T-helper 17 cell (primary cell): ENCODE measurements at regions not wholly inside any gene's neighbourhood (a gene's known extent, or its start where the extent isn't known, plus 50 kb on each side); places are given as distances from the start of the nearest gene placed in this dataset.

Experiments
- ATAC-seq: fragments of 150-1000 bp; cut with Tn5 transposase; 2 replicates; pipeline ENCODE4 v1.10.0; 2021; ENCODE audit warnings: mild to moderate bottlenecking, moderate library complexity
- DNase-seq, 3 donors: peaks; one replicate each; pipeline versions ENCODE4 v3.0.0 to v3.0.0-alpha.2; 2020 to 2021
- H3K9me3 ChIP-seq: one replicate; pipeline ENCODE4 v1.7.0; 2013; ENCODE audit warnings: low read length, mild to moderate bottlenecking; ENCODE audit not compliant: control insufficient read depth, poor library complexity, severe bottlenecking
- H3K27ac Mint-ChIP-seq: one replicate; pipeline ENCODE4 v1.8.0; 2022; ENCODE audit warnings: mild to moderate bottlenecking, moderate library complexity, mixed read lengths
- H3K27me3 Mint-ChIP-seq: one replicate; pipeline ENCODE4 v1.8.0; 2022; ENCODE audit warnings: mixed read lengths
- H3K36me3 Mint-ChIP-seq: one replicate; pipeline ENCODE4 v1.8.0; 2022; ENCODE audit warnings: low read depth, mixed read lengths
- H3K4me1 Mint-ChIP-seq: one replicate; pipeline ENCODE4 v1.8.0; 2022; ENCODE audit warnings: mild to moderate bottlenecking, mixed read lengths
- H3K4me3 Mint-ChIP-seq: one replicate; pipeline ENCODE4 v1.8.0; 2022; ENCODE audit warnings: mild to moderate bottlenecking, moderate library complexity, mixed read lengths

GRCh38 chr9:113775749-113776148, 100.4 kb upstream of the ZNF618 start:
- H3K36me3 Mint-ChIP-seq, result no peaks in the 10 kb centered on the region
- DNase-seq (no peak), ATAC-seq (no peak)
- H3K27me3 Mint-ChIP-seq, result peaks cover 15% of the 10 kb centered on the region
- H3K4me3 Mint-ChIP-seq, result no peak overlapping the region
- no peaks in the 10 kb centered on the region for H3K4me1 Mint-ChIP-seq
- no peaks in the 10 kb centered on the region for H3K9me3 ChIP-seq
- no peak overlapping the region for H3K27ac Mint-ChIP-seq

GRCh38 chr9:113776194-113776593, 99.9 kb upstream of the ZNF618 start:
- Mint-ChIP-seq H3K4me3 (no peak overlapping the region), H3K27me3 (peaks cover 16% of the 10 kb centered on the region), H3K36me3 (no peaks in the 10 kb centered on the region), H3K4me1 (no peaks in the 10 kb centered on the region), H3K27ac (no peak overlapping the region)
- no peaks in the 10 kb centered on the region for H3K9me3 ChIP-seq
- DNase-seq (no peak), ATAC-seq (no peak)

DNA sequence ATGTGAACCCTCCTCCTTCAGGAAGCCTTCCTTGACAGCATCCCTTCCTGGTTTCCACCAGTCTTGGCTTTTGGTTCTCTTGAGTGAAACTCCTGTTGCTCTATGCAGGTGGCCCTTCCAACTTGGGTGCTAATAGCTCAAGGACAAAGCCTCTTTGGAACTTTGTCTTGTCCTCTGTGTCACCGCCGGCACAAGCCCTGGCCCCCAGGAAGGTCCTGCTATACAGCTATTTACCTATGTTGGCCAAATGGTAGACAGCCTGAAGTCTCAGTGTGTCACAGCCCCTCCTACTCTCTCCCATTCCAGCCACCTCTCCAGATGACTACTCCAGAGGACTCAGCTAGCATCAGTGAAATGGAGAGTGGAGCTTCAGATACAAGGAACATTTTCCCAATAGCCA, 94.7 kb upstream of the ZNF618 start:
- H3K4me1 Mint-ChIP-seq, result no peaks in the 10 kb centered on the region
- H3K36me3 Mint-ChIP-seq, result peaks cover 3% of the 10 kb centered on the region
- DNase-seq (no peak), ATAC-seq (no peak)
- H3K27me3 Mint-ChIP-seq, result peaks cover 13% of the 10 kb centered on the region
- no peak overlapping the region for H3K4me3 Mint-ChIP-seq
- H3K27ac Mint-ChIP-seq, result no peak overlapping the region
- H3K9me3 ChIP-seq, result no peaks in the 10 kb centered on the region

- H3K9me3 ChIP-seq, result no peaks in the 10 kb centered on the region
- no peak overlapping the region for H3K4me3 Mint-ChIP-seq
- H3K4me1 Mint-ChIP-seq, result no peaks in the 10 kb centered on the region
- no peak overlapping the region for H3K27ac Mint-ChIP-seq
- DNase-seq (no peak), ATAC-seq (no peak)
- peaks cover 10% of the 10 kb centered on the region for H3K27me3 Mint-ChIP-seq
- peaks cover 3% of the 10 kb centered on the region for H3K36me3 Mint-ChIP-seq
These were observed 94.2 kb upstream of the ZNF618 start for GRCh38 chr9:113781896-113782295.

DNA sequence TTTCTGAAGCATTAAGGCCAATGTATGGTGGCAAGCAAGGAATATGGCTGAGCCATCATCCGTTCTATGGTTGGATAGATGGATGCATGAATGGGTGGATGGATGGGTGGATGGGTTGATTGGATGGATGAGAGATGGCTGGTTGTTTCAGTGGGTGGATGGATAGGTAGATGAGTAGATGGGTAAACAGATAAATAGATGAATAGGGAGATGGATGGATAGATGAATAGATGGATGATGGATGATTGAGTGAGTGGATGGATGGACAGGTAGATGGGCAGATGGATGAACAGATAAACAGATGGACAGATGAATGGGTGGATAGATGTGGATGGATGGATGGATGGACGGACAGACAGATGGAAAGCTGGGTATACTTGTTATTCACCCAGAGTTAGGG, 92.6 kb upstream of the ZNF618 start:
- Mint-ChIP-seq H3K4me3 (no peak overlapping the region), H3K27ac (no peak overlapping the region), H3K4me1 (no peaks in the 10 kb centered on the region), H3K27me3 (peaks cover 9% of the 10 kb centered on the region), H3K36me3 (peaks cover 3% of the 10 kb centered on the region)
- ATAC-seq, result no peak
- DNase-seq, result no peak
- H3K9me3 ChIP-seq, result no peaks in the 10 kb centered on the region

DNA sequence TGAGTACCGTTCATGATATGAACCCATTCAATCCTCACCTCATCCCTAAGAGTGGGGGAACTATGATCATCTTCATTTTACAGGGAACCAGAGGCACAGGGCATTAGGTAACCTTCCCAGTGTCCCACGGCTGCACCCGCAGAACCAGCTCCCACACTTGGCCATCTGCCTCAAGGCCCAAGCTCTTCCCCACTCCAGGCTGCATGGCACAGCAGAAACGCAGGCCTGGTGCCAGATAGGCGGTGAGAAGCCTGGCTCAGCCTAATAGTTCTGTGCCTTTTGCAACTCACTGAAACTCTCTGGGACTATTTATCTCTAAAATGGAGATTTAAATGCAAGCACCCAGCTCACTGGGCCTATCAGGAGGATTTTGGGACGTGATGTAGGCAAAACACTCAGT, 90.8 kb upstream of the ZNF618 start:
- DNase-seq, result no peak
- no peak overlapping the region for H3K27ac Mint-ChIP-seq
- no peak for ATAC-seq
- H3K36me3 Mint-ChIP-seq, result peaks cover 3% of the 10 kb centered on the region
- H3K27me3 Mint-ChIP-seq, result peaks cover 20% of the 10 kb centered on the region
- H3K9me3 ChIP-seq, result no peaks in the 10 kb centered on the region
- H3K4me3 Mint-ChIP-seq, result no peak overlapping the region
- H3K4me1 Mint-ChIP-seq, result no peaks in the 10 kb centered on the region

DNA sequence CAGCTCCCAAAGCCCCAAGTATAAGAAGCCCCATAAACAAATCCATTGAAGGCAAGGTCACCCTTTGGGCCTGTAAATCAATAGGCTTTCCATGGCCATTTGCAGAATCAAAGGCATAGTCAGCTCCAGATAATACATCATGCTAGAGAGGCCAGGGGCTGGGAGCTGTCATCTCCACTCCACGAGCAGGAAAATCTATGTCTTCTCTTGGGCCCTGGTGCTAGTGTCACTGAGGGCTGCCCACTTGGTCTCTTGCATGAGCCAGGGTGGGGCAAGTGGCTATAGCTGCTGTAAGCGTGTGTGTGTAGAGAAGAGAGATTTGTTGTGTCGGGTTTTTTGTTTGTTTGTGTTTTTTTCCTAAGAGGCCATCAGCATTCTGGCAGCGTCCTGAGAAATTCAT, 90.0 kb upstream of the ZNF618 start:
- peaks cover 3% of the 10 kb centered on the region for H3K36me3 Mint-ChIP-seq
- H3K4me1 Mint-ChIP-seq, result no peaks in the 10 kb centered on the region
- no peak overlapping the region for H3K27ac Mint-ChIP-seq
- peak overlapping the region; percentile 28 for H3K4me3 Mint-ChIP-seq
- no peaks in the 10 kb centered on the region for H3K9me3 ChIP-seq
- DNase-seq (no peak), ATAC-seq (no peak)
- peaks cover 23% of the 10 kb centered on the region for H3K27me3 Mint-ChIP-seq

DNA sequence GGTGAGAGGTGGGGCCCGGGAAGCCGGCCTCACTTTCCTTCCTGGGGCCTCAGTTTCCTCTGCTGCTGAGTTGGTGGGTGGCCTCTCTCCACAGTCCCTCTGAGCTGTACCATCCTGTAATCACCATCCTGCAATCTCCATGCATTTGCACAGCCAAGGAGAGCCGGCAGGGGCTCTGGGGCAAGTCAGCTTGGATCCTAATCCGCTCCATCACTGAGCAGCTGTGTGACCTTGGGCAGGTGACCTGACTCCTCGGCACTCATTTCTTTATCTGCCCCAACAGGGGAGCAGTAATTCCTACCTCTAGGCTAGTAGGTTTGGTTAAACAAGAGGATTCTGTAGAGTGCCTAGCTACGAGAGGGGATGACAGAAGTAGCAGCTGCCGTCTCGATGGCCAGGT, 88.2 kb upstream of the ZNF618 start:
- ATAC-seq (no peak), DNase-seq (no peak)
- Mint-ChIP-seq H3K27me3 (peaks cover 34% of the 10 kb centered on the region), H3K27ac (no peak overlapping the region), H3K4me3 (no peak overlapping the region), H3K36me3 (peaks cover 3% of the 10 kb centered on the region), H3K4me1 (no peaks in the 10 kb centered on the region)
- no peaks in the 10 kb centered on the region for H3K9me3 ChIP-seq

GRCh38 chr9:113788616-113789330, 87.3 kb upstream of the ZNF618 start:
- ATAC-seq, result no peak
- H3K27me3 Mint-ChIP-seq, result peaks cover 39% of the 10 kb centered on the region
- no peak overlapping the region for H3K4me3 Mint-ChIP-seq
- H3K4me1 Mint-ChIP-seq, result no peaks in the 10 kb centered on the region
- no peaks in the 10 kb centered on the region for H3K9me3 ChIP-seq
- no peak for DNase-seq
- no peak overlapping the region for H3K27ac Mint-ChIP-seq
- H3K36me3 Mint-ChIP-seq, result no peaks in the 10 kb centered on the region

DNA sequence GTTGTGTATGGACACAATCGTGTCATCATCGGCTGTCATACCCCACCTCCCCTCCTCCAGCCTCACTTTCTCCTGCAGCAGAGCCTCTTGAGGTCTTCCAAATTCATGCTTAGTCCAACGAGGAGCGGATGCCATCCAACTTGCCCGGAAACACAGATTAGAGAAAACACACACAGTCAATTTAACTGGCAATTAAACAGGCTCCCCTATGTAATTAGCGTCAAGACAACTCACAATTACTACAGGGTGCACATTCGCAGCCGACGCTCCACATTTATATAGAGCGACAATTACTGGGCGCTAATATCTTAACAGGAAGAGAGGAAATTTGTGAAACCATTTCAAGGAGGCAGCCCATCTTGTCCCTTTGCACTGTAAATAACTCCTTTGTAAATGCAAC, 86.0 kb upstream of the ZNF618 start:
- peaks cover 40% of the 10 kb centered on the region for H3K27me3 Mint-ChIP-seq

GRCh38 chr9:113793558-113793957, 82.6 kb upstream of the ZNF618 start:
- Mint-ChIP-seq H3K4me1 (no peaks in the 10 kb centered on the region), H3K36me3 (no peaks in the 10 kb centered on the region), H3K4me3 (no peak overlapping the region), H3K27me3 (peaks cover 48% of the 10 kb centered on the region), H3K27ac (no peak overlapping the region)
- ATAC-seq (no peak), DNase-seq (no peak)
- no peaks in the 10 kb centered on the region for H3K9me3 ChIP-seq

More for the DNA sequence above, 86.0 kb upstream of the ZNF618 start:
- no peaks in the 10 kb centered on the region for H3K9me3 ChIP-seq
- DNase-seq (no peak), ATAC-seq (no peak)
- Mint-ChIP-seq H3K4me3 (no peak overlapping the region), H3K27ac (no peak overlapping the region), H3K36me3 (no peaks in the 10 kb centered on the region), H3K4me1 (no peaks in the 10 kb centered on the region)

- Mint-ChIP-seq H3K27me3 (peaks cover 50% of the 10 kb centered on the region), H3K4me3 (no peak overlapping the region), H3K27ac (no peak overlapping the region), H3K36me3 (no peaks in the 10 kb centered on the region), H3K4me1 (no peaks in the 10 kb centered on the region)
- no peak for DNase-seq
- no peak for ATAC-seq
- no peaks in the 10 kb centered on the region for H3K9me3 ChIP-seq
These were observed 81.4 kb upstream of the ZNF618 start for GRCh38 chr9:113794721-113795120.

GRCh38 chr9:113795811-113796392, 80.2 kb upstream of the ZNF618 start:
- no peak overlapping the region for H3K4me3 Mint-ChIP-seq
- no peaks in the 10 kb centered on the region for H3K36me3 Mint-ChIP-seq
- H3K4me1 Mint-ChIP-seq, result no peaks in the 10 kb centered on the region
- H3K27me3 Mint-ChIP-seq, result peaks cover 50% of the 10 kb centered on the region
- no peaks in the 10 kb centered on the region for H3K9me3 ChIP-seq
- no peak for ATAC-seq
- DNase-seq, result no peak
- H3K27ac Mint-ChIP-seq, result no peak overlapping the region
